ENCODE measurements at regions not wholly inside any gene's neighbourhood (a gene's known extent, or its start where the extent isn't known, plus 50 kb on each side); places are given as distances from the start of the nearest gene placed in this dataset.

DNA sequence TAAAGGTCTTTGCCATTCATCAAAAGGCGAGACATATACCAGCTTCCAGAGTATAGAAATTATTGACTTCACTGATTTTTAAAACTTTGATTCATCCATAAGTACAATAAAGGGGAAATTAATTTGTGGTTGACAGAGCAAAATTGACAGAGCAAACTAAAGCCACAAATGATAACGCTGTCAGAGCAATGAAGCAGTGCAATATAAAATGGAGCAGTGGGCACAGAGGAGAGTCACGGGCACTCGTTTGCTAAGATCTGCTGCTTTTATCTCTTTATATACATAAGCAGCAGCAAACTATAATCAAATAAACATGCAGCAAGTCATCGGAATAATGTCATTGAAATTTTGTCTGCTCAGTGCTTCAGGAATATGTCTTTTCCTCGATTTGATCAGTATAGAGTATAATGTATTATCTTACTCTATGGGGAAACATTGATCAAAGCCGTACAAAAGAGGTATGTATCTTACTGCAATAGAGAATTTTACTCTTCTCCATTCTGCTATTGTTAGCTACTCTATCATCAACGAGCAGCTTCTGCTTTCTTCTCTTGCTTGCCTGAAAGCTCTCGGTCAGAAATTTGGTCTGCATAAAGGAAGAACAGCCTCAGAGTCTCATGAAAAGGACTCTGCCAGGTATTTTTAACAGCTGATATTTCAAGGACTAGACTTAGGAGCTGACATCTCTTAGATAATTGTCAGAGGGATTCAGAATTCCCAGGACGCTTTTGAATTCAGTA lies 546.0 kb upstream of the ARID1B start:
- H3K36me3 ChIP-seq (ENCODE audit: low read depth): no peaks in the 10 kb centered on the region
- no peak for TF ChIP-seq CTCF (IDR thresholded peaks at IDR 0.05; ENCODE audit: poor library complexity, severe bottlenecking)
- H3K4me3 ChIP-seq (ENCODE audit: severe bottlenecking): no peak overlapping the region
- no peak for DNase-seq (ENCODE audit: low spot score)
- no peak for ATAC-seq (ENCODE audit: low read depth)
- H3K4me1 ChIP-seq (ENCODE audit: insufficient read depth, poor library complexity, severe bottlenecking): no peaks in the 10 kb centered on the region
- no peaks in the 10 kb centered on the region for H3K27me3 ChIP-seq (ENCODE audit: insufficient read depth, poor library complexity, severe bottlenecking)
- H3K9me3 ChIP-seq (ENCODE audit: severe bottlenecking): no peaks in the 10 kb centered on the region
- no peak overlapping the region for H3K27ac ChIP-seq (ENCODE audit: poor library complexity, severe bottlenecking)

DNA sequence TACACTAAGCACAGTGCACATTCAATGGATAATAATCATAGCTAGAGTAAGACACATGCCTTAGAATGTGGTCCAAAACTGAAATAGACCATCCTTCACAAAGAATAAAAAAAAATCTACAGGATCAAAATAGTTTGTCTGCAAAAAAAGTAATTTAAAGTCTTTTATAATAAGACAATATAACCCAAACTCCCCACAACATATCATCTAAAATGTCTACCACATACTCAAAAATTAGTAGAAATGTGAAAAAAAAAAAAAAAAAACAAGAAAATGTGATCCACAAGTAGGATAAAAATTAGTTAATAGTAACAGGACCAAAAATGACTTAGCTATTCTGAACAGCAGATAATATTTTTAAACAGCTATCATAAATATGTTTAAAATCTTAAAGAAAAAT lies 557.2 kb upstream of the ARID1B start:
- Histone ChIP-seq H3K4me1 (ENCODE audit: insufficient read depth, poor library complexity, severe bottlenecking) (no peaks in the 10 kb centered on the region), H3K9me3 (ENCODE audit: severe bottlenecking) (no peaks in the 10 kb centered on the region), H3K4me3 (ENCODE audit: severe bottlenecking) (no peak overlapping the region), H3K36me3 (ENCODE audit: low read depth) (no peaks in the 10 kb centered on the region), H3K27me3 (ENCODE audit: insufficient read depth, poor library complexity, severe bottlenecking) (peaks cover 8% of the 10 kb centered on the region), H3K27ac (ENCODE audit: poor library complexity, severe bottlenecking) (no peak overlapping the region)
- no peak for TF ChIP-seq CTCF (IDR thresholded peaks at IDR 0.05; ENCODE audit: poor library complexity, severe bottlenecking)
- DNase-seq (ENCODE audit: low spot score): no peak
- no peak for ATAC-seq (ENCODE audit: low read depth)

DNA sequence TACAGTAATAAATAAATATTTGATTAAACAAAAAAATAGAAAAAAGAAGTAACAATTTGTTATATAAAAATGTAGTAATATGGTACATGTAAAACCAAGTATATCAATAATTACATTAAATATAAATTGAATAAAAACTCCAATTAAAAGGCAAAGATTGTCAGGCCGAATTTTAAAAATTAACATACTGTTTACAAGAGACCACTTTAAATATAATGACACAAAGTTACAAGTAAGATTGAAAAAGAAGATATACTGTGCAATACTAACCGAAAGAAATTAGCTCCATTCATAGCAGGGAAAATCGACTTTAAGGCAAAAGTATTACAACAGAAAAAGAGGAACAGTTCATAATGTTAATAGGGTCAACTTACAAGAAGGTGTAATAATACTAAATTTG lies 571.5 kb upstream of the ARID1B start:
- no peaks in the 10 kb centered on the region for H3K27me3 ChIP-seq (ENCODE audit: insufficient read depth, poor library complexity, severe bottlenecking)
- H3K27ac ChIP-seq (ENCODE audit: poor library complexity, severe bottlenecking): no peak overlapping the region
- no peaks in the 10 kb centered on the region for H3K4me1 ChIP-seq (ENCODE audit: insufficient read depth, poor library complexity, severe bottlenecking)
- TF ChIP-seq CTCF (IDR thresholded peaks at IDR 0.05; ENCODE audit: poor library complexity, severe bottlenecking): no peak
- ATAC-seq (ENCODE audit: low read depth) (no peak), DNase-seq (ENCODE audit: low spot score) (no peak)
- H3K9me3 ChIP-seq (ENCODE audit: severe bottlenecking): peaks cover 4% of the 10 kb centered on the region
- H3K4me3 ChIP-seq (ENCODE audit: severe bottlenecking): no peak overlapping the region
- no peaks in the 10 kb centered on the region for H3K36me3 ChIP-seq (ENCODE audit: low read depth)

DNA sequence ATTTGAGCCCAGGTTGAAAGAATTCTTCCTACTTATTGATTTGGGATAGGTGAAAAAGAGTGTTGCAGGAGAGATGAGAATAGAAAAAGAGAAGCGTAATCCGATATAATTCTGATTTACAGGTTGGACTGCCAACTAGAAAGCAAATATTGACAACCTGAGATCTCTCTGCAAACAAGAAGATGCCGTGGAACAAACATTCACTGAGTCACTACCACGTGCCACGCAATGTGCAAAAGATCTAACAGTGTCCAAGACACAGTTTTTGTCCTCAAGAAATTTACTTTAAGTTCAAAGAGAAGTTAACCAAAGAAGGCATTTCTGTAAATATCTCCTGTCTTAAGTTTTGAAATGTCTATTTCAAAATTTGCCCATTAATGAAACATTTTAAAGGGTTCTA lies 578.0 kb upstream of the ARID1B start:
- H3K9me3 ChIP-seq (ENCODE audit: severe bottlenecking): peaks cover 2% of the 10 kb centered on the region
- DNase-seq (ENCODE audit: low spot score) (no peak), ATAC-seq (ENCODE audit: low read depth) (no peak)
- H3K27me3 ChIP-seq (ENCODE audit: insufficient read depth, poor library complexity, severe bottlenecking): no peaks in the 10 kb centered on the region
- no peaks in the 10 kb centered on the region for H3K4me1 ChIP-seq (ENCODE audit: insufficient read depth, poor library complexity, severe bottlenecking)
- no peak for TF ChIP-seq CTCF (IDR thresholded peaks at IDR 0.05; ENCODE audit: poor library complexity, severe bottlenecking)
- H3K27ac ChIP-seq (ENCODE audit: poor library complexity, severe bottlenecking): no peak overlapping the region
- no peak overlapping the region for H3K4me3 ChIP-seq (ENCODE audit: severe bottlenecking)
- H3K36me3 ChIP-seq (ENCODE audit: low read depth): no peaks in the 10 kb centered on the region

DNA sequence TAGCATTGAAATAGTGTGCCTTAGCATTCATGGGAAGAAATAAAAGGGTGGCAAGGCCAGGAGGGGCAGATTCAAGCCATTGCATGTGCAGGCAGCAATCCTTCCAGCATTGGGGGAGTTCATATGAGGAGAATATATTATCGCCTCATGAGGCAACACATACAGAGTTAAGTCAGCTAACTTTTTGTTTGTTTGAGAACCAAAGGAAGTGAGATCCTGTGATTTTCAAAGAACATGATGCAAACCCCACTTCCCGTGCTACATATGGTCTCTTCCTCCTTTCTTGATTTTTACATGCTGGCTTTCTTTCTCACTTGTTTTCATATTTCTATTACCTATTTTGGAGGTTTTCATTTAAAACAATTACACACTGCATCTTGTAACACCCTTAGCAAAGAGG lies 579.7 kb upstream of the ARID1B start:
- H3K27ac ChIP-seq (ENCODE audit: poor library complexity, severe bottlenecking): no peak overlapping the region
- DNase-seq (ENCODE audit: low spot score) (no peak), ATAC-seq (ENCODE audit: low read depth) (no peak)
- H3K36me3 ChIP-seq (ENCODE audit: low read depth): no peaks in the 10 kb centered on the region
- TF ChIP-seq CTCF (IDR thresholded peaks at IDR 0.05; ENCODE audit: poor library complexity, severe bottlenecking): no peak
- no peaks in the 10 kb centered on the region for H3K27me3 ChIP-seq (ENCODE audit: insufficient read depth, poor library complexity, severe bottlenecking)
- H3K9me3 ChIP-seq (ENCODE audit: severe bottlenecking): peaks cover 2% of the 10 kb centered on the region
- no peak overlapping the region for H3K4me3 ChIP-seq (ENCODE audit: severe bottlenecking)
- H3K4me1 ChIP-seq (ENCODE audit: insufficient read depth, poor library complexity, severe bottlenecking): no peaks in the 10 kb centered on the region

All from RWPE2 (cell line).